ENCODE measurements at regions not wholly inside any gene's neighbourhood (a gene's known extent, or its start where the extent isn't known, plus 50 kb on each side); places are given as distances from the start of the nearest gene placed in this dataset.
"Not testable (repeated sequence)": the region's sequence is repeated elsewhere in the genome, so short reads cannot be mapped to it uniquely, and the experiment has no call there.

GRCh38 chr3:7977245-7978086, 524.2 kb upstream of the LMCD1 start:
- H3K4me3 Mint-ChIP-seq = no peak overlapping the region
- H3K27ac Mint-ChIP-seq = no peak overlapping the region
- H3K9me3 ChIP-seq (ENCODE audit: control insufficient read depth, low read length, poor library complexity, severe bottlenecking) = no peaks in the 10 kb centered on the region

GRCh38 chr3:7978087-7978422, 523.6 kb upstream of the LMCD1 start:
- no peak for ATAC-seq
- Mint-ChIP-seq H3K4me3 (no peak overlapping the region), H3K27me3 (no peaks in the 10 kb centered on the region), H3K36me3 (ENCODE audit: low read depth) (no peaks in the 10 kb centered on the region), H3K27ac (no peak overlapping the region), H3K4me1 (no peaks in the 10 kb centered on the region)
- DNase-seq = no peak
- H3K9me3 ChIP-seq (ENCODE audit: control insufficient read depth, low read length, poor library complexity, severe bottlenecking) = no peaks in the 10 kb centered on the region

More at GRCh38 chr3:7977245-7978086, 524.2 kb upstream of the LMCD1 start:
- no peaks in the 10 kb centered on the region for H3K36me3 Mint-ChIP-seq (ENCODE audit: low read depth)
- no peaks in the 10 kb centered on the region for H3K4me1 Mint-ChIP-seq
- ATAC-seq = no peak
- DNase-seq = no peak
- H3K27me3 Mint-ChIP-seq = no peaks in the 10 kb centered on the region

- Mint-ChIP-seq H3K4me1 (no peaks in the 10 kb centered on the region), H3K27ac (no peak overlapping the region), H3K36me3 (ENCODE audit: low read depth) (no peaks in the 10 kb centered on the region), H3K4me3 (no peak overlapping the region), H3K27me3 (no peaks in the 10 kb centered on the region)
- DNase-seq = no peak
- ATAC-seq = no peak
- H3K9me3 ChIP-seq (ENCODE audit: control insufficient read depth, low read length, poor library complexity, severe bottlenecking) = no peaks in the 10 kb centered on the region
These were observed 519.5 kb upstream of the LMCD1 start for GRCh38 chr3:7982126-7982525.

DNA sequence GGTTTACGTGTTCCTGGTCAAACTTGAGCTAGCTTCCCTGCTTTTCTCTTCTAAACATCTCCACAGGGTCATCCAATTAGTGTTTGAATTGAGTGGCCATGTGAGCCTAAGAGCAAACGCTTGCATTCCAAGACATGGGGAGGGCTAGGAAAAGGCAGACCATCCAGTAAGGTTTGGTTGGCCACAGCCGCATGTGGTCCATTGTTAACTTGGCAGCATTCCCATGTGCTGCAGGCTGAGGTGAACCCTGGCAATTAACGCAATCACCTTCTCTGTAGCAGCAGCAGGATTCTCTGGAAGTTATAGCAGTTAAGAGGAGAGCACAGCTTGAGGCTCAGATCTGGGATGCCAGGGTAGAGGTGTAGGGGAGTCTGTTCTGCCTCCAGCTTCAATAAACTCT, 502.2 kb upstream of the LMCD1 start:
- DNase-seq = no peak
- H3K36me3 Mint-ChIP-seq (ENCODE audit: low read depth) = no peaks in the 10 kb centered on the region

DNA sequence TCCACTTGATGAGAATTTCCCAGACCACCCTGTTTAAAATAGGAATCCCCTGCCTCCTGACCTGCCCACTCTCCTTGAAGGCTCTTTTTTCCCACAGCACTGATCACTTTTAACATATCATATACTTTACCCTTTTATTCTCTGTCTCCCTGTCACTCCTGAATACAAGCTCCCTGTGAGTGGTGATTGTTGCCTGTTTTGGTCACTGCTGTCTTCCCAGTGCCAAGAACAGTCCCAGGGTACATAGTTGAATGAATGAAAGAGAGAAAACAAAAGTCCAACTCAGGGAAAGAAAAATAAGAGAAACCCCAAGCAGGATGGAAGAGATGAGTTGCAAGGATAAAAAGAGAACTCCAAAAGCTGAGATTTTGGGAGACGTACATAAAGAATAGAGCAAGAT, 500.3 kb upstream of the LMCD1 start:
- H3K9me3 ChIP-seq (ENCODE audit: control insufficient read depth, low read length, poor library complexity, severe bottlenecking) = no peaks in the 10 kb centered on the region
- DNase-seq (no peak), ATAC-seq (no peak)
- Mint-ChIP-seq H3K27ac (no peak overlapping the region), H3K27me3 (peaks cover 12% of the 10 kb centered on the region), H3K4me3 (no peak overlapping the region), H3K4me1 (no peaks in the 10 kb centered on the region), H3K36me3 (ENCODE audit: low read depth) (no peaks in the 10 kb centered on the region)

More for the DNA sequence above, 502.2 kb upstream of the LMCD1 start:
- no peaks in the 10 kb centered on the region for H3K4me1 Mint-ChIP-seq
- H3K27me3 Mint-ChIP-seq = peaks cover 12% of the 10 kb centered on the region
- no peaks in the 10 kb centered on the region for H3K9me3 ChIP-seq (ENCODE audit: control insufficient read depth, low read length, poor library complexity, severe bottlenecking)
- ATAC-seq = no peak
- no peak overlapping the region for H3K27ac Mint-ChIP-seq
- no peak overlapping the region for H3K4me3 Mint-ChIP-seq

DNA sequence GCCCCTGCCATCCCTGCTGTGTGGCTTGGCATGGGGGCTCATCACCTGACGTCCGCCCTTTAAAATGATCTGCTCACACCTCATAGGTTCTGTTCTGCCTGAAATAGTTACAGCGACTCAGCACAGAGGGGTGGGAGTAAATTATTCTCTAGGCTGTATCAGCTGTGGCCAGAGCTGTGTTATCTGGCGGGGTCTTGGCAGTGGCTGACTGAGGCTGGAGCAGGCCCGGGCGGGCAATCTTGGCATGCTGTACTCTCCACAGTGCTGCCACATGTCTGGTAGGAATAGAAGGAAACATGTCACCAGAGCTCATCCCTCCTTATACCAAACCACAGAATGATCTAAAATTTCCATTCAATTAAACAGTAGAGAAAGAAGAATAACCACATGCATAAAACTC, 499.9 kb upstream of the LMCD1 start:
- Mint-ChIP-seq H3K4me1 (no peaks in the 10 kb centered on the region), H3K4me3 (no peak overlapping the region), H3K27me3 (peaks cover 12% of the 10 kb centered on the region), H3K36me3 (ENCODE audit: low read depth) (no peaks in the 10 kb centered on the region), H3K27ac (no peak overlapping the region)
- DNase-seq (no peak), ATAC-seq (no peak)
- no peaks in the 10 kb centered on the region for H3K9me3 ChIP-seq (ENCODE audit: control insufficient read depth, low read length, poor library complexity, severe bottlenecking)

DNA sequence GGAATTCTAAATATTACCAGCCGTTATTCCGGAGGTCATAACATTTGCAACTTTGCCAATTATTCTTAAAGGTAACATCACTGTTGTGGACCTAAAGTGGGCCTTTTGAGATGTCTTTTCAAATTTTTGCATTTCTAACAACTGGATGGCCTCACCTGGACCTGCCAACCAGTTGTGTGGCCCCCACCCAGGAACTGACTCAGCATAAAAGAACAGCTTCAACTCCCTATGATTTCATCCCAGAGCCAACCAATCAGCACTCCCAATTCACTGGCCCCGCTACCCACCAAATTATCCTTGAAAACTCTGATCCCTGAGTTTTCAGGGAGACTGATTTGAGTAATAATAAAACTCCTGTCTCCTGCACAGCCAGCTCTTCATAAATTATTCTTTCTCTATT, 489.7 kb upstream of the LMCD1 start:
- no peaks in the 10 kb centered on the region for H3K27me3 Mint-ChIP-seq
- H3K4me3 Mint-ChIP-seq = no peak overlapping the region
- no peak for DNase-seq
- H3K27ac Mint-ChIP-seq = no peak overlapping the region
- H3K4me1 Mint-ChIP-seq = no peaks in the 10 kb centered on the region
- H3K9me3 ChIP-seq (ENCODE audit: control insufficient read depth, low read length, poor library complexity, severe bottlenecking) = no peaks in the 10 kb centered on the region
- ATAC-seq = no peak
- no peaks in the 10 kb centered on the region for H3K36me3 Mint-ChIP-seq (ENCODE audit: low read depth)

DNA sequence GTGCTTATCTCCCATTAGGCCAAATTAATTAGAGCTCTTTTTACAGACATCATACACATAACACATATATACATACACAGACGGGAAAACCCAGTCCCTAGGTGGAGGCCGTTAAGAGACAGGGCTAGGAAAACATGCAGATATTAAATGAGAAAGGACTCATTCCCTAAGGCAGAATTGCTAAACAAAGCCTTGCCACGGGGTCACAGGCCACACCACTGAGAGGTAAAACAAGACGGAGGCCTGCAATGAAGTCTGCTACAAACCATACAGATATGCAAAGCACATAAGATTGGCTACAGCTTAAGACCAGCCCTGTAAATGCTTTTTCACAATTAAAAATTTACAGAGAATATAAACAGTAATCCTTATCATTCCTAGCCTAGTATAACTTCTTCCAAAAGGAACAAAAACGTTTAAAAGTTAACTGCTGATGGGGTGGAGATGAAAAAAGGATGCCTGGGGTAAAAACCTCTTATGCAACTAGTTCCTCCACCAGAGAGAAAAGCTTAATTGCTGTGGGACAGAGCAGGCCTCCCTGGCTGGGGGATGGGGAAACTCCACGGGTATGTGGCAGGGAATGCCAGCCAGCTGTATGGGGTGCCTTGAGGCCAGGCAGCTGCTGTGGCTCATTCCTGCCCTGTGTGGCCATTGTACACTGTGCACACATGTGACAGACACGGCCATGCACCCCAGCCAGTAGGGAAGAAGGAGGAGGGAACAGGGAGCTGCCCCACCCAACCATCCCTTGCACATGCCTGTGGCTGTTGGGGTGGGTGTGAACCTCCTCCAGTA, 481.4 kb upstream of the LMCD1 start:
- H3K4me3 Mint-ChIP-seq = no peak overlapping the region
- DNase-seq (no peak), ATAC-seq (no peak)
- no peak overlapping the region for H3K27ac Mint-ChIP-seq
- H3K36me3 Mint-ChIP-seq (ENCODE audit: low read depth) = no peaks in the 10 kb centered on the region
- H3K9me3 ChIP-seq (ENCODE audit: control insufficient read depth, low read length, poor library complexity, severe bottlenecking) = no peaks in the 10 kb centered on the region
- no peaks in the 10 kb centered on the region for H3K27me3 Mint-ChIP-seq
- no peaks in the 10 kb centered on the region for H3K4me1 Mint-ChIP-seq

DNA sequence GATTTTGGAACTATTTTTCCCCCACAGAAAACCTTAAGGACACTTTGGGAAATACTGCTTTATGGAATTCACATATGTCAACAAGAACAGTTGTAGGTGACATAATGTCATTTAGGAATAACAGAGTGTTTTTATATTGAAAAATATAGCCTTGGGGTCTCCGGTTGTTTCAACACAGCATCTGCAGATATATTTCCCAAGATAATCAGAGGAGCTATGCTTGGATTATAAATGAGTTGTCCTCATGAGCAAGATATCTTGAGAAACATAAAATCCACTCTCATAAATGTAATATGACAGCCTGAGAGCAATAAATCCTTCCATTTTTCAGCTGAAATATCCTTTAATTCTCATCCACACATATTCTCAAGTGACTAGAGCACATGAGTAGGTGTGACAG, 473.7 kb upstream of the LMCD1 start:
- H3K4me1 Mint-ChIP-seq = no peaks in the 10 kb centered on the region
- H3K4me3 Mint-ChIP-seq = no peak overlapping the region
- no peaks in the 10 kb centered on the region for H3K36me3 Mint-ChIP-seq (ENCODE audit: low read depth)
- ATAC-seq (no peak), DNase-seq (no peak)
- no peaks in the 10 kb centered on the region for H3K27me3 Mint-ChIP-seq
- H3K9me3 ChIP-seq (ENCODE audit: control insufficient read depth, low read length, poor library complexity, severe bottlenecking) = no peaks in the 10 kb centered on the region
- H3K27ac Mint-ChIP-seq = no peak overlapping the region

DNA sequence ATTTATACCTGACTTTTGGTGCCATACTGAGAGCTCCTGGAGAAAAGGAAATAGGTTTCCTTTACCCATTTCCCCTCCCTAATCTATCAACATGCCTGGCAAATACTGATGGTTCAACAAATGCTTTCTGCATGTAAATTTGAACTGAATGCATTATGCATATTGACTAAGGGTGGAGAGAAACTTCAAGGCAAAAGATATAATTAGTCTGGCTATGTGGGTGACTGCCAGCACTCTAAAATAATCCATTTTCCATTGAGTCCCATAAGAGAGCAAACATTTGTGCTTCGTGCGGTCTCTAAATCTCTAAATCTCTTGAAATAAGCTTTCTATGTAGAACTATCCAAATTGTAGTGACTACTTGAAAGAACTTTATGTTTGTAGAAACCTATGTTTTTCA, 451.3 kb upstream of the LMCD1 start:
- Mint-ChIP-seq H3K4me1 (no peaks in the 10 kb centered on the region), H3K36me3 (ENCODE audit: low read depth) (no peaks in the 10 kb centered on the region), H3K4me3 (no peak overlapping the region), H3K27ac (no peak overlapping the region), H3K27me3 (no peaks in the 10 kb centered on the region)
- H3K9me3 ChIP-seq (ENCODE audit: control insufficient read depth, low read length, poor library complexity, severe bottlenecking) = no peaks in the 10 kb centered on the region
- ATAC-seq (no peak), DNase-seq (no peak)

- no peak overlapping the region for H3K27ac Mint-ChIP-seq
- H3K9me3 ChIP-seq (ENCODE audit: control insufficient read depth, low read length, poor library complexity, severe bottlenecking) = no peaks in the 10 kb centered on the region
- no peaks in the 10 kb centered on the region for H3K36me3 Mint-ChIP-seq (ENCODE audit: low read depth)
- DNase-seq (no peak), ATAC-seq (no peak)
- H3K4me3 Mint-ChIP-seq = no peak overlapping the region
- no peaks in the 10 kb centered on the region for H3K27me3 Mint-ChIP-seq
- H3K4me1 Mint-ChIP-seq = no peaks in the 10 kb centered on the region
These were observed 449.0 kb upstream of the LMCD1 start for GRCh38 chr3:8052659-8053058.

GRCh38 chr3:8068135-8068534, 433.5 kb upstream of the LMCD1 start:
- H3K36me3 Mint-ChIP-seq (ENCODE audit: low read depth); H3K9me3 ChIP-seq (ENCODE audit: control insufficient read depth, low read length, poor library complexity, severe bottlenecking); H3K4me3 Mint-ChIP-seq; H3K27ac Mint-ChIP-seq; DNase-seq; ATAC-seq; H3K4me1 Mint-ChIP-seq; H3K27me3 Mint-ChIP-seq: not testable (repeated sequence)

DNA sequence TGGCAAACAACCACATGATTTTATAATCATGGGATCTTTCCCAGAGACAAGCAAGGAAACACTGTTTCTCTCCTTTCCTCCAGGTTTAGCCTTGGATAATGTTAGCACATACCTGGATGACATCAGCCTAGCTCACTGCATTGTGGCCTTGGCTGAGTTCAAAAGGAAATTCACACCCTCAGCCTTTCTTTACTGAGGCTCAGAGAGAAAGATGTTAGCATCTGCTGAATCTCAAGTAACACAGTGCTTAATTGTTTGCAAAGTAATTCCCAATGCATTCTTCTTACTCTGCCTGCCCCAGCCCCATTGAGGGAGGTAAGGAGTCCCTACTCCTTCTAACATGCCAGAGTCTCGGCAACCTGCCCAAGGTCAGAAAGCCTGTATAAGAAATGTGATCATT, 432.2 kb upstream of the LMCD1 start:
- H3K27me3 Mint-ChIP-seq = no peaks in the 10 kb centered on the region
- ATAC-seq (no peak), DNase-seq (no peak)
- H3K9me3 ChIP-seq (ENCODE audit: control insufficient read depth, low read length, poor library complexity, severe bottlenecking) = no peaks in the 10 kb centered on the region
- H3K27ac Mint-ChIP-seq = no peak overlapping the region
- no peak overlapping the region for H3K4me3 Mint-ChIP-seq
- no peaks in the 10 kb centered on the region for H3K36me3 Mint-ChIP-seq (ENCODE audit: low read depth)
- H3K4me1 Mint-ChIP-seq = no peaks in the 10 kb centered on the region

DNA sequence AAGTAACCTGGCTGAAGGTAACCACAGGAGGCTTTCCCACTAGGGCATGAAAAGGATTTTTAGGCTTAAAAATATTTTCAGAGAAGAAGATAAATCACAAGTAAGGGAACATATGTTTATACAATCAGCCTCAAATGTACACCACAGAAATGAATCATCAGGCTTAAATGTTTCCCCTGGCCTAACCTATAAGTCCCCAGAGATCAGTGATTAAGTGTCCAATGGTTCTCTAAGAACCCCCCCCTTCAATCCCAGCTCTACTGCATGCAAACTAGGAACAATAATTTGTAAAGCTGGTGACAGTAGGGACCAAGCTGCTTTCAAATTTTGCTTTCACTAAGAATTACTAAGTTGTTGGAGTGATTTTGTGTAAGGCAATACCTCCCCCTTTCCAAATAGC, 431.6 kb upstream of the LMCD1 start:
- Mint-ChIP-seq H3K36me3 (ENCODE audit: low read depth) (no peaks in the 10 kb centered on the region), H3K27ac (no peak overlapping the region), H3K4me3 (no peak overlapping the region), H3K27me3 (no peaks in the 10 kb centered on the region), H3K4me1 (no peaks in the 10 kb centered on the region)
- ATAC-seq = no peak
- DNase-seq = no peak
- H3K9me3 ChIP-seq (ENCODE audit: control insufficient read depth, low read length, poor library complexity, severe bottlenecking) = no peaks in the 10 kb centered on the region
